Peyer's patch (tissue), 4 donors: ENCODE measurements at regions not wholly inside any gene's neighbourhood (a gene's known extent, or its start where the extent isn't known, plus 50 kb on each side); places are given as distances from the start of the nearest gene placed in this dataset.

Experiments
- DNase-seq, 3 donors: peaks; one replicate each; pipeline ENCODE4 v3.0.0-alpha.2; 2017 to 2019
- H3K27ac ChIP-seq, 4 donors: fragments of 200-600 bp; sonication (generic); one replicate each; pipeline ENCODE4 v1.5.1; 2016 to 2019
- H3K27me3 ChIP-seq, 2 donors: fragments of 200-600 bp; sonication (generic); one replicate each; pipeline ENCODE4 v1.5.1; 2019
- H3K36me3 ChIP-seq, 3 donors: fragments of 200-600 bp; sonication (generic); one replicate each; pipeline ENCODE4 v1.5.1; 2016 to 2019
- H3K4me1 ChIP-seq, 4 donors: fragments of 200-600 bp; sonication (generic); one replicate each; pipeline ENCODE4 v1.5.1; 2016 to 2019
- H3K4me3 ChIP-seq, 4 donors: fragments of 200-600 bp; sonication (generic); 1 replicate in 3 of 4; 2 replicates in 1 of 4; pipeline ENCODE4 v1.5.1; 2016 to 2019; ENCODE audit warnings: mild to moderate bottlenecking in 1 of 4
- H3K9me3 ChIP-seq, 4 donors: fragments of 200-600 bp; sonication (generic); one replicate each; pipeline ENCODE4 v1.5.1; 2016 to 2019; ENCODE audit warnings: mild to moderate bottlenecking in 1 of 4
- CTCF ChIP-seq, 6 experiments: fragments of 450-650 bp in 4 of 6; fragments of 200-600 bp in 2 of 6; sonication (generic) in 1 of 6; IDR thresholded peaks; one replicate each; pipeline ENCODE4 v1.5.1; 2017 to 2019; ENCODE audit warnings: antibody characterized with exemption in 6 of 6, mild to moderate bottlenecking in 3 of 6, moderate library complexity in 1 of 6
- POLR2A ChIP-seq, 2 donors: fragments of 450-650 bp; IDR thresholded peaks; one replicate each; pipeline ENCODE4 v1.5.1; 2017; ENCODE audit warnings: antibody characterized with exemption in 2 of 2, mild to moderate bottlenecking in 2 of 2, moderate library complexity in 2 of 2

- H3K27ac ChIP-seq: no peak overlapping the region
- no peaks in the 10 kb centered on the region for H3K27me3 ChIP-seq
- peaks cover 0 to 4% (median under 1%) of the 10 kb centered on the region in 4 donors for H3K9me3 ChIP-seq
- H3K4me1 ChIP-seq: no peaks in the 10 kb centered on the region
- no peak for DNase-seq
- no peaks in the 10 kb centered on the region for H3K36me3 ChIP-seq
- TF ChIP-seq POLR2A (IDR thresholded peaks at IDR 0.05) (no peak), CTCF (IDR thresholded peaks at IDR 0.05) (no peak)
- no peak overlapping the region for H3K4me3 ChIP-seq
These were observed 299.8 kb upstream of the SOX14 start for GRCh38 chr3:137464341-137464740.

- Histone ChIP-seq H3K27ac (no peak overlapping the region), H3K9me3 (peaks cover 0 to 4% (median under 1%) of the 10 kb centered on the region in 4 donors), H3K4me3 (no peak overlapping the region), H3K27me3 (no peaks in the 10 kb centered on the region), H3K36me3 (no peaks in the 10 kb centered on the region), H3K4me1 (no peaks in the 10 kb centered on the region)
- no peak for TF ChIP-seq POLR2A (IDR thresholded peaks at IDR 0.05)
- no peak for TF ChIP-seq CTCF (IDR thresholded peaks at IDR 0.05)
- no peak for DNase-seq
These were observed 295.7 kb upstream of the SOX14 start for GRCh38 chr3:137468446-137468845.

GRCh38 chr3:137469263-137469662 lies 294.9 kb upstream of the SOX14 start:
- Histone ChIP-seq H3K27me3 (no peaks in the 10 kb centered on the region), H3K4me1 (no peaks in the 10 kb centered on the region), H3K27ac (no peak overlapping the region), H3K9me3 (peaks cover 0 to 4% (median under 1%) of the 10 kb centered on the region in 4 donors), H3K4me3 (no peak overlapping the region), H3K36me3 (no peaks in the 10 kb centered on the region)
- TF ChIP-seq POLR2A (IDR thresholded peaks at IDR 0.05) (no peak), CTCF (IDR thresholded peaks at IDR 0.05) (no peak)
- no peak for DNase-seq

GRCh38 chr3:137471130-137471529 lies 293.0 kb upstream of the SOX14 start:
- DNase-seq: no peak
- H3K4me3 ChIP-seq: no peak overlapping the region
- no peak overlapping the region for H3K27ac ChIP-seq
- no peaks in the 10 kb centered on the region for H3K27me3 ChIP-seq
- H3K9me3 ChIP-seq: peaks cover 0 to 4% (median under 1%) of the 10 kb centered on the region in 4 donors
- TF ChIP-seq CTCF (IDR thresholded peaks at IDR 0.05) (no peak), POLR2A (IDR thresholded peaks at IDR 0.05) (no peak)
- H3K36me3 ChIP-seq: no peaks in the 10 kb centered on the region
- no peaks in the 10 kb centered on the region for H3K4me1 ChIP-seq

GRCh38 chr3:137471558-137472204 lies 292.4 kb upstream of the SOX14 start:
- H3K9me3 ChIP-seq: peaks cover 0 to 4% (median under 1%) of the 10 kb centered on the region in 4 donors
- H3K27ac ChIP-seq: no peak overlapping the region
- H3K36me3 ChIP-seq: no peaks in the 10 kb centered on the region
- no peak for DNase-seq
- H3K4me3 ChIP-seq: no peak overlapping the region
- H3K27me3 ChIP-seq: no peaks in the 10 kb centered on the region
- TF ChIP-seq POLR2A (IDR thresholded peaks at IDR 0.05): no peak
- no peak for TF ChIP-seq CTCF (IDR thresholded peaks at IDR 0.05)
- H3K4me1 ChIP-seq: no peaks in the 10 kb centered on the region

GRCh38 chr3:137477614-137478013 lies 286.5 kb upstream of the SOX14 start:
- no peak for TF ChIP-seq POLR2A (IDR thresholded peaks at IDR 0.05)
- TF ChIP-seq CTCF (IDR thresholded peaks at IDR 0.05): no peak
- no peaks in the 10 kb centered on the region for H3K4me1 ChIP-seq
- no peak overlapping the region for H3K27ac ChIP-seq
- DNase-seq: no peak
- no peaks in the 10 kb centered on the region for H3K27me3 ChIP-seq
- no peaks in the 10 kb centered on the region for H3K9me3 ChIP-seq
- H3K4me3 ChIP-seq: no peak overlapping the region
- H3K36me3 ChIP-seq: no peaks in the 10 kb centered on the region
